GM12891 (cell line): ENCODE measurements at regions not wholly inside any gene's neighbourhood (a gene's known extent, or its start where the extent isn't known, plus 50 kb on each side); places are given as distances from the start of the nearest gene placed in this dataset.

Experiments used
- PAX5 ChIP-seq: IDR thresholded peaks from 2 replicates; pipeline ENCODE4 v1.6.1; 2011; ENCODE audit warnings: low read length, moderate library complexity, mild to moderate bottlenecking; ENCODE audit not compliant: insufficient read depth, severe bottlenecking
- POLR2A ChIP-seq: IDR thresholded peaks from 2 replicates; pipeline ENCODE4 v1.6.1; 2011; ENCODE audit warnings: low read depth, low read length, control low read depth
- POLR2AphosphoS5 ChIP-seq: IDR thresholded peaks from 2 replicates; pipeline ENCODE4 v1.6.1; 2011; ENCODE audit warnings: low read depth, low read length, control low read depth
- POU2F2 ChIP-seq: IDR thresholded peaks from 2 replicates; pipeline ENCODE4 v1.6.1; 2011; ENCODE audit warnings: low read depth, mild to moderate bottlenecking, control low read depth, low read length, moderate library complexity
- SPI1 ChIP-seq: IDR thresholded peaks from 2 replicates; pipeline ENCODE4 v1.6.1; 2011; ENCODE audit warnings: low read depth, low read length, control low read depth
- TAF1 ChIP-seq: IDR thresholded peaks from 2 replicates; pipeline ENCODE4 v1.6.1; 2011; ENCODE audit warnings: low read depth, low read length, control low read depth

GRCh38 chr6:155638200-155638599 lies 182.6 kb upstream of the NOX3 start:
- TF ChIP-seq POLR2AphosphoS5 (no peak), POLR2A (no peak), SPI1 (no peak), TAF1 (no peak), POU2F2 (no peak), PAX5 (no peak)
